Cardiac septum (tissue), 1 donor: ENCODE measurements at regions not wholly inside any gene's neighbourhood (a gene's known extent, or its start where the extent isn't known, plus 50 kb on each side); places are given as distances from the start of the nearest gene placed in this dataset.

Experiments
- DNase-seq: peaks from one replicate; pipeline ENCODE4 v3.0.0-alpha.2; 2020; ENCODE audit warnings: low spot score
- intact Hi-C: fragments of 100-400 bp; cut with DNase I; formaldehyde crosslinking; loops from one replicate; pipeline ENCODE4 v1.14.0; 2022
- donor health status: DM: no; HTN: no; CAD: no.

DNA sequence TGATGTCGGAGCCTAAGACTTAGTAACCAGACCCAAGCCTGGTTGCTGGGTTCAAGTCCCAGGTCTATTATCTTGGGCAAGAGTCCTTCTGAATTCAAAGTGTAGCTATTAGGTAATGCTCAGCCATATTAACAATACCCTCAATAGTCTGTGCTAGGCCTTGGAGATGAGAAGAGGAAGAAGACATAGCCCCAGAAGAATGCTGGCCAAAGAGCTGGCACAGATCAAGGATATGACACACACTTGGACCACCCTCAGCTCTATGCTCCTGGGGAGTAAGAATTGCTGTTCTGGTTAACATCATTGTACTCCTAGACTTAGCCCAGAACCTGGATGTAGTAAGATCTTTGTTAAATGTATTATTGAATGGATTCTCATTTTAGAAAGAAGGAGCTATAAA lies 426.7 kb downstream of the CDK5RAP2 start:
- intact Hi-C loops = no loop called here
- no peak for DNase-seq

DNA sequence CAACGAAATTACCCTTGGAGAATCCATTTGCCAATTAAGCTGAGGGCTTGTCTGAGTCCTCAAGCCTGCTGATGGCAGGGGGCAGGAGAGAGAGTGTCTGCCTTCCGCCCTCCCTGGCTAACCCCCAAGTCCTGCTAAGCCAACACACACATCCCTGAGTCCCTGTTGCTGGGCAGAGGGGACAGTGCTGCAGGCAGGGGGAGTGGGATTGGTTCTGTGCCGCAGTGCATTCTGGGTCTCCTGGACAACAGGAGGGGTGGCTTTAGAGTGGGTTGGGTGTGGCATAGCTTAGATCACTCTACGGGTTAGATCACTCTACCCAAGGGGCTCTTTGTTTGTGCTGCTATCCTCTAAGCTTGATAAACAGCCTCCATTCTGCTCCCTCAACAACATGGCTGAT lies 427.7 kb downstream of the CDK5RAP2 start:
- intact Hi-C loops = no loop called here
- no peak for DNase-seq

DNA sequence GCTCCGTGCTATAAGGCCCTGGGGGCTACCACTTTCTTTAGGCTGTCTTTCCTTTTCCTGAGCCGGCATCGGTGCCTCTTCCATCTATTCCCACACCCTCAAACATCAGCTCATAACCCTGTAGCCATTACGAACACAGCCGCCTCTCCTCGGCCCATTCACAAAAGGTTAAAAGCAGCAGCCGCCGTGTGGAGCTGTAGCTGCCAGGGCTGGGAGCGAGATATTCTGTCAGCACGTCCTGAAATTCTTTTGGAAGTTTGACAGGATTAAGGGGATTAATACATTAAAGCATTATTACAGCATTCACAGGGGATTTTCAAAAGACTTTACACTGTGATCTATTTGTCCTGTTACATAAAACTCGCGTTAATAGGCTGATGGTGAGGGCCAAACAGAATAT lies 428.2 kb downstream of the CDK5RAP2 start:
- DNase-seq = no peak
- intact Hi-C loops = no loop called here

DNA sequence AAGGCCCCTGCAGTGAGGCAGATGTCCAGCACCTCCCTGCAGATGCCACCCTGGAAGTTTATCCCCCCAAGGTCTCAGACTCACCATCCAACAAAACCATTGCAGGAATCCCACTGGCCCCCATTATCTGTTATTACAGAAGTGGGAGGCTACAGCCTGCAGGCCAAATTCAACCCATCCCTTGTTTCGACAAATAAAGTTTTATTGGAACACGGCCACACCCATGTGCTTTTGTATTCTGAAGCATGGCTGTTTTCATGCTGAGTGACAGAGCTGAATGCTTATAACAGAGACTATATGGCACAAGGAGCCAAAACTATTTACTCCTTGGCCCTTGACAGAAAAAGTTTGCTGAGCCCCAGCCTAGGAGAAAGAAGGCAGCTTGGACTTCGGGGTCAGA lies 428.8 kb downstream of the CDK5RAP2 start:
- DNase-seq = no peak
- intact Hi-C loops = no loop called here

DNA sequence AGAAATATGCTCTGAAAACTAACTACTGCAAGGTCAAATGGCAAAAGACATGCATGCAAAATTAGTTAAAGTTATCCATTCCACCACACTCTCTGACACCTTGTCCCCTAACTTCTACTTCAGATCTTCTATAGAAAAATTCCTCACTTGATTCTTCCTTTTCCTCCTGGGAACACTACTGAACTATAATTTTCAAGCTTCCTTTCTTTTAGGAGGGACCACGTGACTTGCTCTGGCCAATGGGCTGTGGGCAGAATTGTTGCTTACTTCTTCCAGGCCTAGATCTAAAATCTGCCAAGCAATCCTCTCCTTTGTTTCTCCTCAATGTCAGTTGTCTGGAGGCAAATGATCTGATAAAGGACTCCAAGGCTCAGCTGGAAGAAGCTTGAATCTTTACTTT lies 441.0 kb downstream of the CDK5RAP2 start:
- no peak for DNase-seq
- intact Hi-C loops = no loop called here

DNA sequence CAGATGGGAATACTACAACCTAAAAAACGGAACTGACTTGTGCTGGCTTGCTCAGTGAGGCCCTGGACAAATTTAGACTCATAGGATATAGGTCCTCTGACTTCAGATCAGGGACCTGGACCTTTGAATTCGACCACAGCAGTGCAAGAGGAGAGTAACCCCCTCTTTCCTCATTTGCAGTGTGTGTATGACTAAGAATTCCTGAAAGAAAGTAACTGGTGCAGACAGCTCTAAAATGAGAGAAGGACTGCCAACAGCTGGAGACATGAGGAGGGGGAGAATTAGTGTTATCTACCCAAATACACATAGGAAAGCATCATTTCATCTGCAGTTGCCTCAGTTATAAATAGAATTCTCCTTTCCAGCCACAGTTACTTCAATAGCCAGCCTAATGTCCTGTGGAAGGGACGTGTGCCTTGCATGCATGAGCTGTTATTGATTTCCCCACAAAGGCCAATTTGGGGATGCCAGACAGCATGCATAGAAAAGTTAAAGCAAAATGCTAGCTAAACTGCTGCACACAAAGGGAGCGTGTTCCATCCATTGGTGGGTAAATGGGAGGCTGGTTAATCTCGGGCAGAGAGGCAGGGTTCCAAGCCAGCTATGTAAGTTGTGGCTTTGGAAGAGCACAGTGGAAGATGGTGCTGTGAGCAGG lies 442.7 kb downstream of the CDK5RAP2 start:
- DNase-seq = no peak

DNA sequence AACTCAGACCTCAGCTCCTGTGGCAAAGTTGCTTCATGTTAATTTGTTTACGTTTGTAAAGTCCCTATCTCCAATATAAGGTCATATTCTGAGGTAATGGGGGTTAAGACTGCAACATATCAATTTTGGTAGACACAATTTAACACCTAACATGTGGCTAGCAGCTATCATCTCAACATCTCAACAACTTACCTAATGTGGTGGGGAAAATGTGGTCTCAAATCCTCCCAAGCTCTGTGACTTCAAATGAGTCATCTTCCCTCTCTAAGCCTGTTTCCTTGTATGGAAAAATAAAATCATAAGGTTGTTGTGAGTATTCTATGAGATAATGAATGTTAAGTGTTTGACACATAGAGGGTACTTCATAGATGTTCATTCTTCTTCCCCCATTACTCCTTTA lies 443.3 kb downstream of the CDK5RAP2 start:
- intact Hi-C loops = no loop called here

More for the DNA sequence above, 442.7 kb downstream of the CDK5RAP2 start:
- intact Hi-C loops = no loop called here

DNA sequence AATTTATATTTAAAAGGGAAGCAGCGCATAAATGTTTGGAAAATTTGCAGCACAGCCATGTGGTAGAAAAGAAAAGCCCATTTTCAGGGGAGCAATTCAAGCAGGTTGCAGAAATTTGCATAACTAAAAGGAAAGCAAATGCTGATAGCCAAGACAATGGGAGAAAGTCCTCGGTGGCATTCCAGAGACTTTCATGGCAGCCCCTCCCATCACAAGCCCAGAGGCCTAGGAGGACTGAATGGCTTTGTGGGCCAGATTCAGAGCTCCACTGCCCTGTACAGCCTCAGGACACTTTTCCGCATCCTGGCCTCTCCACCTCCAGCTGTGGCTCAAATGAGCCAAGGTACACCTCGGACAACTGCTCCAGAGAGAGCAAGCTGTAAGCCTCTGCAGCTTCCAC lies 462.9 kb downstream of the CDK5RAP2 start:
- no peak for DNase-seq
- intact Hi-C loops = no loop called here

More for the DNA sequence above, 443.3 kb downstream of the CDK5RAP2 start:
- DNase-seq = no peak

DNA sequence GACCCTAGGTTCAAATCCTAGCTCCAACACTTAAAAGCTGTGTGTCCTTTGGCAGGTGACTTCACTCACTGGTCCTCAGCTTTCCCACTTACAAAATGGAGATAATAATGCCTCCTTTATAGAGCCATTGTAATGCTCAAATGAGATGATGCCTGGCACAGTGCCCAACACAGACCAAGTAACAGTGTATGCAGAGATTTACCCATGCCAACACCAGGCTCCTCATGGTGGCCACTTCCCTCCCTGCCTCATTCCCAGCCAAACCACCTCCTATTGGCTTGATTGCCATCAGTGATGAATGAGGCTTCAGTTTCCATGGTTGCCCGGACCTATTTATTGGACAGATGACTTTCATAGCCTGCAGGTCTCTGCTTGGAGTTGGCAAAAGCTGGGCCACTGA lies 469.4 kb downstream of the CDK5RAP2 start:
- DNase-seq = no peak
- intact Hi-C loops = no loop called here

DNA sequence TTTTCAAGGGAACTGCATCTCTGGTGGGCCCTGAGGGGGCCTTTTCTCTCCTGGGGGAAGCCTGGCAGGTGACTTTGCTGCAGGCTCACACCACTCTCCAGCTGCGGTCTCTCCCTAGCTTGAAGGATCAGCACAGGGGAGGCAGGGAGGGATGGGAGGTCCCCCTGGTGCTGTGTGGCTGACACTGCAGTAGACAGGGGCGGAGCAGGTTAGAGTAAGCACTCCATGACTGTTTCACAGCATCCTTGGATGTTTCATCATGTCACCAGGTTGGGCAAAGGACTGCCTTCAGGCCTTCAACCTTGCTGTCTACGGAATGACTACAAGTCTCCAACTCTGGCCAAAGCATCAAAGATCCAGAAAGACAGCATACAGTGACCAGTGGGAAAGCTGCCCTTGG lies 470.7 kb downstream of the CDK5RAP2 start:
- intact Hi-C loops = no loop called here
- DNase-seq = no peak

DNA sequence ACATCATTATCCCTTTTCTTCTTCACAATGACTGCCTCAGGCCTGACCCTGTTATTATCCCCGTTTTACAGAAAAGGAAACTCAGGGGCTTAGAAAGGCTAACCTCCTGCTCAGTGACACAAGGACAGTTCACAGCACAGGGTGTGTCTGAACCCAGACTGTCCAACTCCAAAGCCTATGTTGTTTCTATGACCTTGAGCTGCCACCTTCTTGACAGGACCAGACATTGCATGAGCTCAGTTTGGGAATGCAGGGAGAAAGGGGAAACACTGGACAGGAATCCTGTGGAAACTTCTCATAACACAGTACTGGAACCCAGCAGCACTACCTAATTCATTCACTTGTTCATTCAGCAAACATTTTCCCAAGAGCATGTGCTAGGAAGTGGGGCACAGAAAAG lies 472.8 kb downstream of the CDK5RAP2 start:
- intact Hi-C loops = no loop called here
- no peak for DNase-seq

DNA sequence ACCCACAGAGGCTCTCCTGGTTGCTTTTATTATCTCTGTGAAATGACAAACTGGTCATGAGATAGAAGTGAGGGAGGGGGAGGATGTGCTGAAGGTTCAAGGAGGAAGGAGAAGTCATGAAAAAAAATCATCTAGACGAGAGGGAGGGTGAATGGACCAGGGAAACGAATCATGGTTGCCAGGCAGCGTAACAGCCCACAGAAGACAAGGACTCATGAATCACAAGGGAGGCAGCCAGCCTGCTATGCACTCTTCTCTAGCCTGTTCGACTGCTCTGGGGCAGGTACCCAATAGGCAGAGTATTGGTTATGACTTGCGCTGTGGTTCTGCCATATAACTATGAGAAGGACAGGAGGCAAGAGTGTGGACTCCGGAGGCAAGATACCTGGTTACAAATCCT lies 475.2 kb downstream of the CDK5RAP2 start:
- intact Hi-C loops = no loop called here
- DNase-seq = no peak

DNA sequence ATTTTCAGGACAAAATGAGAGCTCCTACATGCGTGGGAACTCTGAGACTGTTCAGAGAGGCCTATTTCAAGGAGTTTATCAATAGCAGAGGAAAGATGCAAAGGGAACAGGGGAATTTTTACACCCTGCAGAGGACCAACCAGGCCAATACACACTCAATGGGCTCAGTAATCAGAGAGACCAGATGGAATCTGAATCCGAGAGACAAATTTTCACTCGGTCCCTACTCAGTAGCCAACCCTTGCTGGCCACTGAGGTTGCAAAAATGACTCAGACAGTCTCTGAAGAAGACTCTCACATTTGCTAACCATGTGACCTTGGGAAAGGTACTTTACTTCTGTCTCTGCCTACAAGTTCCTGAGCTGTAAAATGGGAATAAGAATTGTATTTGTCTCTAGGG lies 479.4 kb downstream of the CDK5RAP2 start:
- intact Hi-C loops = no loop called here

DNA sequence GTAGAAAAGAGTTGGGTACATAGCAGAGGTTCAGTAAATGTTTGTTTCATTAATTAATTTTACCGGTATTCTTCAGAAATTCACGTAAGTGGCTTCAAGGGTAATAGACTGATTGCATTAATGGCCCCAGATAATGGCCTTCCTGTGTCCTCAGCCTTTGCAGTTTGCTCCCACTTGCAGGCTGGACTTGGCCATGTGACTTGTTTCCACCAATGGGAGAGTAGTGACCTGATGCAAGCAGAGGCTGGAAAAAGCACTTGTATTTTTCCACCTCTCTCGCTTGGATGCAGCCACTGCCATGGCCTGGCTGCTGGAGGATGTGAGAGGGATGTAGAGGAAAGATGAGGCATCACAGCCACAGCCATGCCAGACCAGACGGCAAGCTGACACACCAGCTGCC lies 480.9 kb downstream of the CDK5RAP2 start:
- intact Hi-C loops = no loop called here
- no peak for DNase-seq

More for the DNA sequence above, 479.4 kb downstream of the CDK5RAP2 start:
- DNase-seq = no peak

DNA sequence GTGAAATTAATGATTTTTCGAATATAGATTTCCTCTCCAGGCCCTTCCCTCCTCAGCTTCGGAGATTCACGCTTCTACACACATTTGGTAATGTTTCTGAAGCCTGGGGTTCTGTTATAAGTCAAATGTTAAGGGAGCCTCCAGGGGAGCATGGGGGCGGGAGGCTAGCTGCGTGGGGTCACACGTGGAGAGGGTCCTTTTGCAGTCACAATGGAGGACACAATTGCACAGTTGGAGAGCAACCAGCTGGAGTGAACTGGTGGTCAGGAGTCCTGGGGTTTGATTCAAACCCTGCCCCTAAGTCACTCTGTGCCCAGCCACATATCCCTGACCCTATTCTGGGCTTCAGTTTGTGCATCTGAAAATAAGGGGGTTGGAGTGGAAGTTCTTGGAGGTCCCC lies 481.4 kb downstream of the CDK5RAP2 start:
- DNase-seq = no peak
- intact Hi-C loops = no loop called here

DNA sequence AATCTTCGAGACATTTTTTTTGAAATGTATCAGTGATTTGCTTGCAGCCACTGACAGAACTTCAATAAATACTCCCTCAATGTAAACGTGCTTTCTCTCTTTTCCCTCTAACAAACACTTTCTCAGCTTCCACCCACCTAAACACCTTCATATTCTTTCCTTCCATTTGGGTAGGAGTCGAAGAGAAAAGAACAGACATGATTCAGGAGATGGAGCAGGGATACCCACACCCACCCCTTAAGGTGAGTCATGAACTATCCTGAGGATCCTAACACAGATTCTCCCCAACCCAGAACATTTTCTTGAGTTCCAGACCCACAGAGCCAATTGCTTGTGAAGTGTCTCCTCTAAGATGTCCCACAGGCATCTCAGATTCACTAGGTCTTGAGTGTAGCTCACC lies 488.8 kb downstream of the CDK5RAP2 start:
- no peak for DNase-seq
- intact Hi-C loops = no loop called here

DNA sequence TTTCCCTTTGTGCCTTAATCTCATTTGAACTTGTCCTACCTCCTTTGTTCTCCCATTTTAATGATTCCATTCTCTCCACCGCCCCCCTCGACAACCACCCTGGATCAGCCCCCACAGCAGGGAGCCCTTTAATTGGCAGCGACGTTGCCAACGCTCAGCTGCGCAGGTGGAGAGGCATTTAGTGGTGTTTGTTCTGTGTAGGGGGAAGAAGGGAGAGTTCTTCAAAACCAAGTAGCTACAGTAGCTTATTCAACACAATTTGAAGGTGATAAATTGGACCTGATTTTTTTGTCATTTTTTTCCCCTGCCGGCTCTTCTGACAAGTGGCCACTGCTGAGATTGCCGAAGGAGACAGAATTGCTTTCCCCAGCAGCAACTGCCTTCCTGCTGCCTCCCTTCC lies 499.1 kb downstream of the CDK5RAP2 start:
- DNase-seq = no peak
- intact Hi-C loops = no loop called here

DNA sequence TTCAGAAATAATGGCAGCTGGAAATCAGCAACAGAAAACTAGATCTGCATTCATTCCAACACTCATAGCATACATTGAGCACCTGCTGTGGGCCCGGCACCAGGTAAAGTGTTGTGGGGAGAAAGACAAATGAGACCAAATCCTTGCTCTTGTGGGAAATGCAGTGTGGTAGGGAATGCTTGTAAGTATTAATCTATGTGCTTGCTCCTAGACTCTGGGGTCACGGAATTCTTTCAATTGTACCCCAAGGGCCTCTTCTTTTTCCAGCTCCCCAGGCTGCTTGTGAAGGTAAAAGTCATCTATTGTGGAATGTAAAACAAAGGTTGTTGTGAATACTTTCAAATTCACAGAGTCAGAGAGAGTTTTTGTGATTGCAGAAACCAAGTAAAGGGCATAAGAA lies 501.9 kb downstream of the CDK5RAP2 start:
- intact Hi-C loops = no loop called here
- DNase-seq = no peak

DNA sequence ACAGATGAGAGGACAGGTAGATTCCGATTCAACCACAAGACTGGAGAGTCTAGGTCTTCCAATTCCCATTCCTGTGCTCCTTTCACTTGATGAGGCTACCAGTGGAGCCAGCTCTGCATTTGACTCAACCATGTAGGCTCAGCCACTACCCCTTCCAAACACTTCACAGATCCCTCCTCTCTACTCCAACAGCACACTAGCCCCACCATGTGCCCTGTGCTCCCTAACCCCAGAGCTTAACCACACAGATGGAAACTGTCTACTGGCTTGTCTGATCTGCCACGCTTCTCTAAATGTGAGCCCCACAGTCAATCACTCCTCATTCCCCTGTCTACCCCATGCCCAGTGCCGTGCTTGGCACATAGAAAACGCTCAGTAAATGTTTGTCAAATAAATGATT lies 508.2 kb downstream of the CDK5RAP2 start:
- intact Hi-C loops = no loop called here
- DNase-seq = no peak

DNA sequence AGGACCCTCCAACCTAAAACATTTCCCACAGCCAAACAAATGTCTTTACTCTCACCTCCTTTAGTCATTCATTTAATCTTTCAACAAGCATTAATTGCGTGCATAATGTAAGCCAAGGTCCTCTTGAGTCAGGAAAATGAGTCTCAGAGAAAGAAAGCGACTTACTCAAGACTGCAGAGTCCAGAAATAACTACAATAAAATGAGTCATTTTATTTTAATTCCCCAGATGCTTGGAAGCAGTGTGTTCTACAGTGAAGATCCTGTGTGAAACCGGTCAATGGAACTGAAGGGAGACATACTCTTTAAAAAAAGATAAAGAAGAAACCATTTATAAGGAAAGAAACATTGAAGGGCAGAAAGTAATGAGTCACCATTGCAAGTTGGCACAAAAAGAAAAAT lies 513.7 kb downstream of the CDK5RAP2 start:
- intact Hi-C loops = no loop called here
- DNase-seq = no peak

DNA sequence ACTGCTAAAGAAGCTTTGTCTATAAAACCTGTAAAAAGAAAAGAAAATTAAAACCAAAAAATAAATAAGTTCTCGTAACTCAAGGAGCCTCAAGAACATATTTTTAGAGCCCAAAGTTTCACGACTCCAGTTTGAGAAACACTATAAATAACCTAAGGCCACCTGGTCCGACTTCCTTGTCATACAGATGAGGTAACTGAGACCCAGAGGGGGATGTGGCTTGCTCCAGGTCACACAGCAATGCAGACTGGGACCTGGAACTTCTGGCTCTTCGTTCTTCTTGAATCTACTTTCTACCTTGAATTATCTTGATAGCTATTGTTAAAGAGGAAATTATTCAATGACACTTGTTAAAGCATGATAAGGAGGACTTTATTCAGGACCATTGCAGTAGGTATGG lies 514.8 kb downstream of the CDK5RAP2 start:
- intact Hi-C loops = no loop called here
- no peak for DNase-seq

DNA sequence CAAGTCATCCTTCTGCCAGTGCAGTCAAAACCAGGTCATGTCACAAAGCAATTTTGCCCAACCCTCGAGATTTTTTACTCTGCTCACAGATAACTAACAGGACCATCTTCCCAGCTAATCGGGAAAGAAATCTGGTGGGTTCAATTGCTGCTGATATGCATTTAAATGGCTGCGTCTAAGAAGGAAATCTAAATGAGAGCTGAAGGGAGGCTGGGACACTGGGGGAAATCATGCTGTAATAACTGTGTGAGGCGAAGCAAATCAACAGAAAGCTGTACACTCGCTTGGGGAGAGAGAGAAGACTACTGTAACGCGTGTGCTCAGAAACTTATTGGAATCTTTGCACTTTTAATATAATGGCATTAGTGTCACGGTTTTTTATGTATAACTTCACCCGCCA lies 535.0 kb downstream of the CDK5RAP2 start:
- no peak for DNase-seq
- intact Hi-C loops = no loop called here
